Keratinocyte (primary cell): ENCODE measurements at regions not wholly inside any gene's neighbourhood (a gene's known extent, or its start where the extent isn't known, plus 50 kb on each side); places are given as distances from the start of the nearest gene placed in this dataset.

Experiments used
- EZH2 ChIP-seq: IDR thresholded peaks from one replicate; pipeline ENCODE4 v1.6.1; 2012; ENCODE audit warnings: inconsistent platforms, mild to moderate bottlenecking, low read length, moderate library complexity
- TF ChIP-seq, protein P1 (sequence below), 3 experiments: IDR thresholded peaks in 1 of 3; conservative IDR thresholded peaks in 1 of 3; optimal IDR thresholded peaks in 1 of 3; 2 replicates in 2 of 3; 3 replicates in 1 of 3; pipeline versions ENCODE3 to v1.5.1; 2011; ENCODE audit warnings: low read length in 3 of 3, mild to moderate bottlenecking in 3 of 3, moderate library complexity in 2 of 3, control low read depth in 1 of 3, inconsistent platforms in 1 of 3; ENCODE audit not compliant: insufficient read depth in 2 of 3; ENCODE audit errors: extremely low read depth in 1 of 3

DNA sequence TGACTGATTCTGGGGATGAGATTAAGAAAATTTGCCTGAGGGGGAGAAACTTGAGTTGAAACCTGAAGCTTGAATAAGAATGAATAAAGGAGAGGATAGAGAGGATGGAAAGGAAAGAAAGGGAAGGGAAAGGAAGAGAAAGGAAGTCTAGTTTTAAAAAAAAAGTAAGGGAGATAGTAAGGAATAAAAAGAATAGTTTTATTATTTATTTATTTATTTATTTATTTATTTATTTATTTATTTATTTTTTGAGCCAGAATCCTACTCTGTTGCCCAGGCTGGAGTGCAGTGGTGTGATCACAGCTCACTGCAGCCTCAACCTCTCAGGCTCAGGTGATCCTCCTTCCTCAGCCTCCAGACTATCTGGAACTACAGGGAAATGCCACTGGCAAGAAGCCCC, 62.0 kb upstream of the NAF1 start:
- no peak for TF ChIP-seq EZH2
- TF ChIP-seq, protein P1, sequence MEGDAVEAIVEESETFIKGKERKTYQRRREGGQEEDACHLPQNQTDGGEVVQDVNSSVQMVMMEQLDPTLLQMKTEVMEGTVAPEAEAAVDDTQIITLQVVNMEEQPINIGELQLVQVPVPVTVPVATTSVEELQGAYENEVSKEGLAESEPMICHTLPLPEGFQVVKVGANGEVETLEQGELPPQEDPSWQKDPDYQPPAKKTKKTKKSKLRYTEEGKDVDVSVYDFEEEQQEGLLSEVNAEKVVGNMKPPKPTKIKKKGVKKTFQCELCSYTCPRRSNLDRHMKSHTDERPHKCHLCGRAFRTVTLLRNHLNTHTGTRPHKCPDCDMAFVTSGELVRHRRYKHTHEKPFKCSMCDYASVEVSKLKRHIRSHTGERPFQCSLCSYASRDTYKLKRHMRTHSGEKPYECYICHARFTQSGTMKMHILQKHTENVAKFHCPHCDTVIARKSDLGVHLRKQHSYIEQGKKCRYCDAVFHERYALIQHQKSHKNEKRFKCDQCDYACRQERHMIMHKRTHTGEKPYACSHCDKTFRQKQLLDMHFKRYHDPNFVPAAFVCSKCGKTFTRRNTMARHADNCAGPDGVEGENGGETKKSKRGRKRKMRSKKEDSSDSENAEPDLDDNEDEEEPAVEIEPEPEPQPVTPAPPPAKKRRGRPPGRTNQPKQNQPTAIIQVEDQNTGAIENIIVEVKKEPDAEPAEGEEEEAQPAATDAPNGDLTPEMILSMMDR (optimal IDR thresholded peaks at IDR 0.05 in 1 of 3, IDR thresholded peaks at IDR 0.05 in 1 of 3, conservative IDR thresholded peaks at IDR 0.05 in 1 of 3; ENCODE audit: extremely low read depth in 1 of 3, insufficient read depth in 2 of 3, low read length in 3 of 3): no peak
